ENCODE measurements at regions not wholly inside any gene's neighbourhood (a gene's known extent, or its start where the extent isn't known, plus 50 kb on each side); places are given as distances from the start of the nearest gene placed in this dataset.

GRCh38 chr7:120110169-120110568, 162.8 kb upstream of the KCND2 start:
- TF ChIP-seq CTCF (IDR thresholded peaks at IDR 0.05; ENCODE audit: low read depth, low read length, poor library complexity, severe bottlenecking) (no peak), EZH2phosphoT487 (IDR thresholded peaks at IDR 0.05; ENCODE audit: borderline replicate concordance, low read length) (no peak)

Data from DOHH2 (cell line).